Bronchial epithelial cell (primary cell): ENCODE measurements at regions not wholly inside any gene's neighbourhood (a gene's known extent, or its start where the extent isn't known, plus 50 kb on each side); places are given as distances from the start of the nearest gene placed in this dataset.

Source experiments
- DNase-seq: peaks from one replicate; pipeline ENCODE4 v3.0.0-alpha.2; 2010; ENCODE audit warnings: low read depth
- FAIRE-seq: peaks from 2 replicates; lab custom pipeline; 2011; peaks lifted over from hg19 to GRCh38; lab: Jason Lieb, UNC
- H3K27me3 ChIP-seq: 2 replicates; pipeline ENCODE4 v1.5.1; 2011; ENCODE audit warnings: low read length; ENCODE audit not compliant: control insufficient read depth, insufficient read depth
- H3K36me3 ChIP-seq: 2 replicates; pipeline ENCODE4 v1.5.1; 2011; ENCODE audit warnings: low read length; ENCODE audit not compliant: control insufficient read depth, insufficient read depth
- H3K4me3 ChIP-seq: 2 replicates; pipeline ENCODE4 v1.5.1; 2011; ENCODE audit warnings: mild to moderate bottlenecking, low read depth, low read length, control low read depth
- CTCF ChIP-seq: IDR thresholded peaks from 2 replicates; pipeline ENCODE4 v1.5.1; 2011; ENCODE audit warnings: mild to moderate bottlenecking, moderate library complexity, low read length, control low read depth, inconsistent platforms; ENCODE audit not compliant: insufficient read depth, severe bottlenecking

GRCh38 chr15:70483513-70483912 lies 279.8 kb downstream of the UACA start:
- DNase-seq (no peak), FAIRE-seq (no peak)
- no peak for TF ChIP-seq CTCF
- Histone ChIP-seq H3K27me3 (peaks cover 17% of the 10 kb centered on the region), H3K36me3 (no peaks in the 10 kb centered on the region), H3K4me3 (no peak overlapping the region)

- FAIRE-seq (no peak), DNase-seq (no peak)
- H3K4me3 ChIP-seq, result no peak overlapping the region
- peaks cover 31% of the 10 kb centered on the region for H3K27me3 ChIP-seq
- no peak for TF ChIP-seq CTCF
- H3K36me3 ChIP-seq, result no peaks in the 10 kb centered on the region
Measured at GRCh38 chr15:70480196-70480856, 283.0 kb downstream of the UACA start.

- no peak for DNase-seq
- Histone ChIP-seq H3K36me3 (no peaks in the 10 kb centered on the region), H3K27me3 (peaks cover 31% of the 10 kb centered on the region), H3K4me3 (no peak overlapping the region)
- no peak for TF ChIP-seq CTCF
- FAIRE-seq, result no peak
Measured at GRCh38 chr15:70479785-70480184, 283.6 kb downstream of the UACA start.

GRCh38 chr15:70479056-70479455 lies 284.3 kb downstream of the UACA start:
- DNase-seq, result no peak
- FAIRE-seq, result no peak
- Histone ChIP-seq H3K27me3 (peaks cover 31% of the 10 kb centered on the region), H3K4me3 (no peak overlapping the region), H3K36me3 (no peaks in the 10 kb centered on the region)
- no peak for TF ChIP-seq CTCF

GRCh38 chr15:70478251-70478990 lies 284.9 kb downstream of the UACA start:
- FAIRE-seq (no peak), DNase-seq (no peak)
- Histone ChIP-seq H3K36me3 (no peaks in the 10 kb centered on the region), H3K27me3 (peaks cover 28% of the 10 kb centered on the region), H3K4me3 (no peak overlapping the region)
- TF ChIP-seq CTCF, result no peak
